GM19023 (cell line): ENCODE measurements at regions not wholly inside any gene's neighbourhood (a gene's known extent, or its start where the extent isn't known, plus 50 kb on each side); places are given as distances from the start of the nearest gene placed in this dataset.
"Not testable (repeated sequence)": the region's sequence is repeated elsewhere in the genome, so short reads cannot be mapped to it uniquely, and the experiment has no call there.

ENCODE experiments used
- ATAC-seq: cut with Tn5 transposase; IDR thresholded peaks from one replicate; pipeline ENCODE4 v1.9.1; 2021; ENCODE audit warnings: mild to moderate bottlenecking, moderate library complexity; ENCODE audit not compliant: unreplicated experiment

GRCh38 chr4:137960371-137961050 lies 281.6 kb downstream of the SLC7A11 start:
- no peak for ATAC-seq

DNA sequence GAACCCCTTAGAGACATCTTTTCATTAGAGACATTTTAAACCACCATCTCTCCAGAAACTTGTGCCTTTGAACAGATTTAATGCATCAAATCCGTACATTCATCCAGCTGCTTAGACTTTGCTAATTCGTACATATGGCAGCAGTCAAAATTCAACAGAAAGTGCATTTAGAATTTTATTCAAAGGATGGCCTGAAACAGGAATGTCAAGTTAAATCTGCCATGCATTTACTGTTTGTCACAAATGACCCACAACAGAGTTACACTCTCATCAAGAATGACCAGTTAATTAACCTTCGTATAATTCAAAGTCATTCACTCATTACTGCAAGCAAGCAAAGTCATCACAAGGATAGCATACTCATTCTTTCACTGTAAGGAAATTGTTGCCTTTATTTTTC lies 284.3 kb downstream of the SLC7A11 start:
- no peak for ATAC-seq

- ATAC-seq = no peak
Measured at GRCh38 chr4:137956256-137956655, 285.9 kb downstream of the SLC7A11 start.

DNA sequence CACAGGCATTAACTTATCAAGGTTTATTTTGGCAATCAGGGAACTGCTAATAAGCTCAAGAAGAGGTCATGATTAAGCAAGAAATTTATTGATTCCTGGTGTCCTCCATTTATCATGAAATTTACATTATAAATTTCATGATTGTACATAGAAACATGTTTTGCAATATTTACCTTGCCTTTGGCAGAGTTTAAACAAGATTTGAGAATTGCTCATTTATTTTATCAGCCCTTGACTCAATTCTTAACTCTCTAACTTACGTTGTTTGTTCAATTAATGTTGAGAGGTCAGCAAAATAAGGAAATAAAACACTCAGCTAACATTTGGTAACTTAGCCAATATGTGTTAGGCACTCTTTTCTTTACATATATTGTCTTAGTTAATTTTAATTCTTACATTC lies 286.6 kb downstream of the SLC7A11 start:
- ATAC-seq = no peak

DNA sequence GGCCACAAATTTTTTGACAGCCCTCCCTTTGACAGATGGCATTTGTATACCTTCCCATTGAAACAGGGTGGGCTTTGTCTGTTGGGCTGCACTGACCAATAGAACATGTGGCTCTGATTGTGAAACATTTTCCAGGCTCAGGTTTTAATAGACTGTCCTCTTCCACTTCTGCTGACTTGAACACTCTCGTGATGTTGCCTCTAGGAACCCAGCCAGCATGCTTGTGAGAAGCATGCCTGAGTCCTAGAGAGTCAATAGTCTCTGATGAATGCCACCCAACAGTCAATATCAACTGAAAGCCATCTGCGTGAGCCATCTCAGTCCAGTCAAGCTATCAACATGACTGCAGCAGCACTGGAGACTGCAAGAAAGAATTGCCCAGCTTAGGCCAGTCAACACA lies 290.0 kb downstream of the SLC7A11 start:
- no peak for ATAC-seq

DNA sequence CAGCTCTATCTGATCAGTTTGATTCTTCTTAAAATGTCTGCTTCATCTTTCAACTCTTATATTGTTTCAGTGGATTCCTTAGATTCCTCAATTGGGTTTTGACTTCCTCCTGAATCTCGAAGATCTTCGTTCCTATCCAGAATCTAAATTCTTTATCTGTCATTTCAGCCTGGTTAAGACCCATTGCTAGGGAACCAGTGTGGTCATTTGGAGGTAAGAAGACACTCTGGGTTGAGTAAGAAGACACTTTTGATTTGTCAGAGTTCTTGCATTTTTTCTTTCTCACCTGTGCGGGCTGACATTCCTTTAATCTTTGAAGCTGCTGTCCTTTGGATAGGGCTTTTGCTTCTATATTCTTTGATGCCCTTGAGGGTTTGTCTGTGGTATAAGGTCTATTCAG lies 291.9 kb downstream of the SLC7A11 start:
- no peak for ATAC-seq

DNA sequence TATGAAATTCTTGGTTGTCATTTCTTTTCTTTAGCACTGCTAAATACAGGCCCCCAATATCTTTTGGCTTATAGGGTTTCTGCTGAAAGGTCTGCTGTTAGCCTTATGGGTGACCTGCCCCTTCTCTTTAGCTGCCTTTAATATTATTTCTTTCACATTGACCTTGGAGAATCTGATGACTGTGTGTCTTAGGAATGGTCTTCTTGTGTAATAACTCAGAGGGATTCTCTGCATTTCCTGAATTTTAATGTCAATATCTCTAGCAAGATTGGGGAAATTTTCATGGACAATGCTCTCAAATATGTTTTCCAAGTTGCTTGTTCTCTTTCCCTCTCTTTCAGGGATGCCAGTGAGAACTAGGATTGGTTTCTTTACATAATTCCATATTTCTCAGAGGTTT lies 292.4 kb downstream of the SLC7A11 start:
- ATAC-seq = no peak

GRCh38 chr4:137946453-137947174 lies 295.5 kb downstream of the SLC7A11 start:
- ATAC-seq = no peak

DNA sequence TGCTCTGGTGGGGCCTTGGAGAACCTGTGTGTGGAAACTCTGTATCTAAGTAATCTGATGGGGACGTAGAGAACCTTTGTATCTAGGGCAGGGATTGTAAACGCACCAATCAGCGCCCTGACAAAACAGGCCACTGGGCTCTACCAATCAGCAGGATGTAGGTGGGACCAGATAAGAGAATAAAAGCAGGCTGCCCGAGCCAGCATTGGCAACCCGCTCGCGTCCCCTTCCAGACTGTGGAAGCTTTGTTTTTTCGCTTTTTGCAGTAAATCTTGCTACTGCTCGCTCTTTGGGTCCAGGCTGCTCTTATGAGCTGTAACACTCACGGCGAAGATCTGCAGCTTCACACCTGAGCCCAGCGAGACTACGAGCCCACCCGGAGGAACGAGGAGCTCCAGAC lies 299.3 kb downstream of the SLC7A11 start:
- ATAC-seq = not testable (repeated sequence)

DNA sequence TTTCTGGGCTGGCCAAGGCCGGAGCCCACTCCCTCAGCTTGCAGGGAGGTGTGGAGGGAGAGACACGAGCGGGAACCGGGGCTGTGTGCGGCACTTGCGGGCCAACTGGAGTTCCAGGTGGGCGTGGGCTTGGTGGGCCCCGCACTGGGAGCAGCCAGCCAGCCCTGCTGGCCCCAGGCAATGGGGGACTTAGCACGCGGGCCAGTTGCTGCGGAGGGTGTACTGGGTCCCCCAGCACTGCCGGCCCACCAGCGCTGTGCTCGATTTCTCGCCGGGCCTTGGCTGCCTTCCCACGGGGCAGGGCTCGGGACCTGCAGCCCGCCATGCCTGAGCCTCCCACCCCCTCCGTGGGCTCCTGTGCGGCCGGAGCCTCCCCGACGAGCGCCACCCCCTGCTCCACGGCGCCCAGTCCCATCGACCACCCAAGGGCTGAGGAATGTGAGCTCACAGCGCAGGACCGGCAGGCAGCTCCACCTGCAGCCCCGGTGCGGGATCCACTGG lies 300.1 kb downstream of the SLC7A11 start:
- not testable (repeated sequence) for ATAC-seq

DNA sequence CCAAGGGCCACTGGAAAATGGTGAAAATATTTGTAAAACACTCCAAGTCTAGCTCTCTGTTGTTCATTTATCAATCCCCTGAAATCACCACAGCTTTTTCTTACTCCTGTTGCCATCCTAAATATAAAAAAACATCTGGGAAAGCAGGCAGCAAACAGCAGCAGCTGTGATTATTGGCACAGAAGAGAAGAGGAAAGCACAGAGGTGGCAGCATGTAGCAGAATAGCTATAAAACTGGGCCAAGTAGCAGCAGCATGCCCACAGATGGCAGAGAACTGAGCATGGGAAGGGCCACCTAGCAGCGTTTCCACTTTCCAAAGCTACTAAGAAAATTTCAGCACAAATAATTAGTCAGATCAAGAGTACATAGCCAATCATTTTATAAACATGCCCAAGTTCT lies 307.2 kb downstream of the SLC7A11 start:
- ATAC-seq = no peak

GRCh38 chr4:137934046-137934445 lies 308.1 kb downstream of the SLC7A11 start:
- ATAC-seq = no peak

- no peak for ATAC-seq
Measured at GRCh38 chr4:137927972-137928371, 314.2 kb downstream of the SLC7A11 start.

DNA sequence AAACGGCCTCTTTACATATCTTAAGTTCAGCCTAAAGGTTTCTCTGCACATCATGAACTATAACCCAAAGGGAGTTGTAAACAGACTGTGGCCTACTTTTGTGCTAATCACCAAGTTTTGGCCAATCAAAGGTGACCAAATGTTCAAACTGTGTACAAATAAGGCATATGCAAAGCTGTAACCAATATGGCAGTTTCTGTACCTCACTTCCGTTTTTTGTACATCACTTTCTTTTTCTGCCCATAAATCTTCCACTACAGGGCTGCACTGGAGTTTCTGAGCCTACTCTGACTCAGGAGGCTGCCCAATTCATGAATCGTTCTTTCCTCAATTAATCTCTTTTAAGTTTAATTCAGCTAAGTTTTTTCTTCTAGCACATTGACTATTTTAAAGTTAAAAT lies 318.7 kb downstream of the SLC7A11 start:
- no peak for ATAC-seq

DNA sequence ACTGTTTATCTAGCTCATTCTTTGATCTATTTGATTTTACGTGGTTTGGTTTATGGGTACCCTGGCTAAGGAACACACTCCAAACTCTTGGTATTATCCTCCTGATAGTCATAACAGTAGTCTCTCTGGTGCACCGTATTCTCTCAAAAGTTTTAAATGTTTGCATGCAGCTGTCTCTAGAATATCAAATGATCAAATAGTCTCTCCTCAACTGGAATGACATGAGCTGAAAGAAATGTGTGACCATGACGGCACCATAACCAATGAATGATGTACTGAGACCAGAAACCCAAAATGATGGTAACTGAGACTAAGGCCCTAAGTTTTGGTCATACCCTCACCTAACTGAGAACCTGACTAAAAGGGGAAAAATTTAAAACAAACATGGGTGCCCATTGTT lies 319.4 kb downstream of the SLC7A11 start:
- ATAC-seq = no peak

DNA sequence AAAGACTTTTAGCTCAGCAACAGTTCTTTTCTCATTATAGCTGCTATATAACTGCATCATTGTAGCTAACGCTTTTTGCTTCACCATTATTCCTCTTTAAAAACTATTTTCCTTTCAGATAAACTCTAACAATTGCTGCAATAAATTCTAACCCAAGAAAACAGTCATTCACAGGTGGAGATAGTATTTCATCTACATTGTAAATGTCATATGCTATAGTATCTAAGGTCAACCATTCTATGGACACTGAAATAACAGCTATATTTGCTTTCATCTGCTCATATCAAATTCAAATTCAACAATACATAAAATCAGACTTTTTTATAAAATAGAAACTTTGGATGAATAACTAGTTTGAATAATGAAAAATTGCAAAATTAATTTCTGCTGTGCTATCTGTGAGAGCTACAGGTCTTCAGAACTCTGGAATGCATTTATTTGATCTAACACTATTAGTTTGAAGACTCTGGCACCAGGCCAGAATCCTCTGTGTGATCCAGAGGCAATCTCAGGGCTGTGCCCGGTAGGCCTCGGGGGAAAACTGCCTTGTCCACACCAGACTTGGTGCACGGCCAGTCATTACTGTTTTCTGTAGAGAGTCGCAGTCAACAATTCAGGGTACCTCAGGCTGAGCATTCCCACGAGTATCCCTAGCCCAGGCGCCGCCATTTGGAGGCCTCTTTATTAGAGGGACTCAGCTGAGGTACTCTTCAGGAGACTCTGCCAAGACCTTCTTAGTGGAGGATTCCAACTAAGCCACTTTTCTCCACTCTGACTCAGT lies 332.4 kb downstream of the SLC7A11 start:
- no peak for ATAC-seq

- ATAC-seq = no peak
Measured at GRCh38 chr4:137905930-137906329, 336.2 kb downstream of the SLC7A11 start.

DNA sequence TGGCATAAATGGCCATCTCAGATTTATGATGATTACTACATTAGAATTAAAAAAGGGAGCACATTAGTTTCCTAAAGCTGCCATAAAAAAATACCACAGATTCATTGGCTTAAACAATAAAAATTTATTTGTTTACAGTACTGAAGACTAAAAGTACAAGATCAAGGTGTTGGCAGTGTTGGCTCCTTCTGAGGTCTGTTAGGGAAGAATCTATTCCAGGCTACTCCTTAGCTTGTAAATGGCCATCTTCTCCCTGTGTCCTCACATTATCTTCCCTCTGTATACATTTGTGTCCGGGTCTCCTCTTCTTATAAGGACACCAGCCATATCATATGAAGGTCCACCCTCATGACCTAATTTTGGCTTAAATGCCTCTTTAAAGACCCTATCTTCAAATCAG lies 341.0 kb downstream of the SLC7A11 start:
- no peak for ATAC-seq

GRCh38 chr4:137896221-137896737 lies 345.9 kb downstream of the SLC7A11 start:
- ATAC-seq = no peak

- ATAC-seq = not testable (repeated sequence)
Measured at GRCh38 chr4:137895515-137895914, 346.6 kb downstream of the SLC7A11 start.

GRCh38 chr4:137892134-137892533 lies 350.0 kb downstream of the SLC7A11 start:
- ATAC-seq = no peak
